ENCODE measurements at regions not wholly inside any gene's neighbourhood (a gene's known extent, or its start where the extent isn't known, plus 50 kb on each side); places are given as distances from the start of the nearest gene placed in this dataset.

DNA sequence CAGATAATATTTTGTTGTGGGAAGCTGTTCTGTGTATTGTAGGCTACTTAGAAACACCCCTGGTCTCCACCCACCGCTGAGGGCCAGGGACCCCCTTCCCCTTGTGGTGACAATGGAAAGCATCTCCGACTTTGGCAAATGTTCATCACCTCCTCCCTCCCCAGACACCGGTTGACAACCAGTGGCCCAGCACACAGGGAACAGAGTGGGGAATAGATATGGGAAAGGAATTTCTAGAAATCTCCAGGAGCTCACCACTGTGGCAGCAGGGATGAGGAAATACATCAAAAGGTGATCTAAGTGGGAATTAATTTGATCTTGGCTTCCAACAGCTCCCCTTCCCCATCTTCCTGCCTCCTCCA, 257.3 kb upstream of the FOXQ1 start:
- DNase-seq = no peak

DNA sequence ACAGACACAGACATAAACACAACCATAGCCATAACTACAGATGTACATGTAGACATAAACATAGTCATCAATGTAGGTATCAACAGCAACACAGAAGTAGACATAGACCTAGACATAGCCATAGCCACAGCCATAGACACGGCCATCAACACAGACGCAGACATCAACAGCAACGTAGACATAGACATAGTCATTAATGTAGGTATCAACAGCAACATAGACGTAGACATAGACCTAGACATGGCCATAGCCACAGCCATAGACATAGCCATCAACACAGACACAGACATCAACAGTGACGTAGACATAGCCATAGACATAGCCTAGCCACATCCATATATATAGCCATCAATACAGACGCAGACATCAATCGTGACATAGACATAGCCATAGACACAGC, 258.3 kb upstream of the FOXQ1 start:
- DNase-seq = no peak

DNA sequence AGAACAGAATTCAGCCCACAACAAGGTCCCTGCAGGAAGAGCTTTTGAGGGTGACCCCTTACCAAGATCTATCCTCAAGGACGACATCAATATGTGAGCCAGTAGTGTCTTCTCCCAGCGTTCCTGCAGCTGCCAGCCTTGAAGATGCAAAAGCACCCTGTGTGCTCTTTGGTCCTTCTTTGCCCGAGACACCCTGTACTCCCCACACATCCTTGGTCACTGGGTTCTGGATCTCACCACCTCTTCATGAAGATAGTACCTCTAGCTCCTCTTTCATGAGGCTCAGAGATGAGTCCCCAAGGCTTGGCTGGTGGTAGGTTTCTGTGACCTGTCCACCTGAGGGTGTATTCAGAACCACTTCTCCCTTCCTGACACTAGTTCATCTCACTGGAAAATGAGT, 259.6 kb upstream of the FOXQ1 start:
- no peak for DNase-seq

DNA sequence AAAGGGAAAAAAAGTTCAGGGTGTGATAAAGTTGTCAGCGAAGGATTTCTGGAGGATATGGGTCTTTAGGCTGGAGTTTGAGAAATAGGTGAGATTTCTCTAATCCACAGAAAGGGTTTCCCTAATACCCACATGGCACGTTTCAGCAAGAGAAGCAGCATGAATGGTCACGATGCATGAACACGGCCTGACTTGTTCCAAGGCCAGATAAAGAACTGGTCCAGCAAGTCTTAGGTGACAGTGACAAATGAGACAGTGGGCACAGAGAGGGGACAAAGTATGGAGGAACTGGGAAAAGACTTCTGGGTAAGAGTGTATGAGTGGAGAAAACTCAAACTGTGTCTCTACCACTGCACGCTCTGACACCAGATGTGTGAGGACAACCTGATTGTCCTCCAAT, 262.0 kb upstream of the FOXQ1 start:
- no peak for DNase-seq

DNA sequence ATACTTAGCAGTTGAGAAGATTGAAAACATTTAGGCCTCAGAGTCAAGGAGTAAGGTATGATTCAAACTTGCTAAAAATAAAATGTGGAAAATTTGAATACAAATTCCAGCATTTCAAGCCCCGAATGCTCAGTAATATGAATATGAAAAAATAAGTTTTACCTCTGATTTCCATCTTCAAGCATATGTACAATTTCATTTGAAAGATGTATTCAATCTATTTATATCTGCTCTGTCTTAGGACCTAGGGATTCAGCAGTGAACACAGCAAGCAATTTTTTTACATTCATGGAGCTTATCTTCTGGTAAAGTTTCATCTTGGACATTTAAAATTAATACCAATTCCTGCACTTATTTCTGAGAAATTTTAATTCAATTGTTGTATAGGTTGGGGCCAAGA, 262.7 kb upstream of the FOXQ1 start:
- DNase-seq = no peak

DNA sequence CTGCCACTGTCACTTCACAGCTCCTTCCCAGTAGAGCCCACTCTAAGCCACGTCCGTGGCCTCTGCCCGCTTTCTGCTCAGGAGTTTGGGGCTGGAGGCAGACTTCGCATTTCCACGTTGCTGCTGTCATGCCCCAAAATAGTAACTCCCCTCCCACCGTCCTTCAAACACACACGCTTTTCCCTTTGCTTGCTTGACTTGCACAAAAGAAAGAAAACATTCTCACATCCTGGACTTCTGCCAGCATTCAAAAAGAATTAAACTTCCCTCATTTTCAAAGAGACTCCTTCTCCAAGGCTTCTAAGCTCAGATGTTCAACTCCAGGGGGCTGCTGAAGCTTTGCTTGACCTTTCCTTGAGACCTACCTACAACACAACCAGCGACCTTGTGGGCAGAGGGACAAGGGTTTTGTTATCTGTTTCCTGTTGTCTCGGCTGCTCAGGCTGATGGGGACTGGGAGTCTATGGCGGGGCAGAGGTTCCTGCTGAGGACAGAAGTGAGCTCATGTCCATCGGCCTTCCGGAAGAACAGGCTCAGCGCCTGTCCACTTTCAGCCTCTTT, 263.8 kb upstream of the FOXQ1 start:
- no peak for DNase-seq

DNA sequence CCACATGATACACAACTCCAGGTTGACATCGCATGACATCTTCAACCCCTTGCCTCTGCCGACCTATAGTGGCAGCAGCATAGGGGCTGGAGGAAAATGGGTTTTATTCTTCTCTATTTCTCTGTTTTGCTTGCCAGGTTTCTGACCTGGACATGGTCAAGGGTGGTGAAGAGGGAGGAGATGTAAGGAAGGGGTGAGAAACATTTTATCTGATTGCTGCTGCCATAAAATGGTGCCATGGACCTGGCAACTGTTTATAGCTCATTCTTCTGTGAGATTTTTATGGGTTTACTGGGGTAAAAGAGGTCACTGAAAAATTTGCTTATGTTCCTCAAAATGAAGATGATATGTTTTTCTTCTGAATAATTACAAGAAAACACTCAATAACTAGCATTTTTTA, 266.7 kb upstream of the FOXQ1 start:
- no peak for DNase-seq

DNA sequence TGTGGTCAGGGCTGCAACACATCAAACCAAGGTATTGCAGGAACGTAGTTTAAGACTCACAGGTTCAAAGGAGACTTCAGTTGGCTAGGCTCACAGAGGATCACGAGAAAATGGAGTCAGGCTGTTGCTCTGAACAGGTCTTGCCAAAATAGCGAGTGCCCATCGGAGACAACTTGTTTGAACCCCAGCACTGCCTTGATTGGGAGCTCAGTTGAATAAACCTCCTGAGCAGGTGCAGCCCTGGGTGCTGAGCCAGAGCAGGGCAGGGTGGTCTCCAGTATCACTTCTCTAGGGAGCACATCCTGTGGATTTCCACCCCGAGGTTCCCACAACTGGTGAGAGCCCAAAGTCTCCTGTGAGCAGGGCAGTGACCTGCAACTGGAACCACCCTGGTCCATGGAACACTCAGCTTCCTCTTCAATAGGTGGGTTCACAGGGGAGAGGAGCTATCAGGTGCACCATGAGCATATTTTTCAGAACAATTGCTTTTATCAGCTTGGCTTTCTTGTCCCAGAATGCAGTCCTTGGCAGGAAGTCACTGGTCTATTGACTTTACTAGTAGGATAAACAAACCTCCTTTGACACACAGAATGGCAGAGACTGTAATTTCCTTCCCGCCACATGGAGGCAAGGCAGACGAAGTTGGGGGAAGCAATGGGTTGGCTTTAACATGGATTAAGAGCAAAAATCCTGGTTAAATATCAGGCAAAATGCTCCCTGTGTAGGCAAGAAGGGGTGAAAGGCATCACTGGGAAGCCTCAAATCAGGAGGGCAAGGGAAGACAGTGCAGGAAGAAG, 267.7 kb upstream of the FOXQ1 start:
- no peak for DNase-seq

DNA sequence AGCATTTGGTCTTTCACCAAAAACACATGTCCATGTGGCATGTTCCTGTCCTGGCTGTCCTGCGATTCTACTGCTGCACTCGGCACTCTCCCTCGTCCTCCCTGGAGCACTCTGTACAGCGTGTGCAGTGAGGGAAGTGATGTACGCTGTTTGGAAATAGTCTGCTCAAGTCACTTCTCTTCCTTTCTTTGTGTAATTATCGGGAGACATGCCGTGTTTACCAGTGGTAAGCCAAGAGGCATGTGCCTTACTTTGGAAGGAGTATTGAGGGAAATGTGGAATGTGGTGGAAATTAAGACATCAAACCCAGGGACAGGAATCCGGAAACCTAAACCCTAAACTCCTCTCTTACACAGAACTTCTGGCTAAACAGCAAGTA, 268.5 kb upstream of the FOXQ1 start:
- no peak for DNase-seq

DNA sequence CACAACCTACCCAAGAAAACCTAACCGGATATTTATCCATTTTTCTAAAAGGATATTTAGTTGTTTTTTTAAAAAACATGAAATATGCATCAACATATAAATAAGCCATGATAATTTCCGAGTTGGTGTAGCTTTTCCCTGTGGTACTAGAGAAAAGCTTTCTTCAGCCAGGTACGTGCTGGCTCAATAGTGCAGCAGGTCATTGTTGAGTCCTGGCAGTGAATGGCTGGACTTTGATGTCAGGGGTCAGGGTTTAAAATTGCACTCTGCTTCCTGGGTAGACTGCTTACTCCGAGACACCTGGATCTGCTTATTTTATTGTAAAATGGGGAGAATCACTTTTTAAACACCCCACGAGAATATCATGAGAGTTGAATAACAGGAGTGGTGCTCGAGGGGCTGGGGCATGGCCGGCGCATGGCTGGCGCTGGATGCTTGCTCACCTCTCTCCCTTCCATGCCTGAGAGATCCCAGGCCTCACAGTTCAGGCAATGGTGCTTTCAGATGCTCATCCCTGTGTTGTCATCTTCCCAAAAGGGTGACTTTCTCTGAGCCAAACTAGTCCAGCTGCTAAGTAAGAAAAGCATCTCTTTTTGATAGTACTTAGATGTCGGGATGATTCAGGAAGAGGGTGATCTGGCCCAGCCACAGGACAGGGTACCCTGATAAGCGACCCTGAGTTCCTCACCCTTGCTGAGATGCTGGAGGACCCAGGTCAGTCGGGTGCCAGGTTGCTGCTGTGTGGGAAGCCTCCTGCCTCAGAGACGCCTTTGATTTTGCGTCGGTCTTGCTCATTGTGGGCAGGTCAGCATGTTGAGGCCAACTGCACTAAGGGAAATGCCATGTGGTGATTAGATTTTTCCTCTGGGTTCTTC, 269.1 kb upstream of the FOXQ1 start:
- DNase-seq = no peak

DNA sequence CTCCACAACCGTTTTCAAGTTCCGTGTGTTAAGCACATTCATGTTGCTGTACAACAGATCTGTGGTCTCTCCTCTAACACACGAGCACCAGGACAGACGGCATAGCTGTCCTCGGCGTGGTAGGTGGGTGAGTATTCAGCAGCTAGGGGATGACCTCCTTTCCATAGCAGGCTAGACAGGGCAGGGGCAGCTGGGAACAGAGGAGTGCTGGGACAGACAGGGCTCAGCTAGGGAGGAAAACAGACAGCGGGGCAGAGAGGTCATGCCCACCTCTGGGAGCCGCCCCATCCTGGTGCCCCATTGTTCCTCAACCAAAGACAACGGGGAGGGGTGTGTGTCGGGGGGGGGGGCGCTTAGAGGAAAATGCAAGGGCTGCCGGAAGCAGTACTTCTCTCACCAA, 271.5 kb upstream of the FOXQ1 start:
- no peak for DNase-seq

DNA sequence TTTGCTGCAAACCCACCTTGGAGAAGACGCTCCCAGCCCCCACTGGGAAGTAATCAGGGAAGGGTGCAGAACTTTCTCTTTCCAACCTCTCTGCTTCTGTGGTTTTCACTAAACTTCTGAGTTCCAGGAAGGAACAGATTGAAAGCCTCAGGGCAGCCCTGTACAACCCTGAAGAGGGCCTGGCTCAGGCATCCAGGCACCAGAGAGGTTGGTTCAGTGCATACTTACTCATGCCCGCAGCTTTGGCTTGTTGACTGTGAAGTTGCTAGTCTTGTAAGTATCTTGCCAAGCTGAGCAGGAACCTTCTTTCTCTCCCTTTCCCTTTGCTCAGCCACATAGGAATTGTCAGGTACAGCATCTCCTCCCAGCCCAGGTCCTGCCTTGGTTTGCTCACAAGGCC, 272.2 kb upstream of the FOXQ1 start:
- DNase-seq = no peak

DNA sequence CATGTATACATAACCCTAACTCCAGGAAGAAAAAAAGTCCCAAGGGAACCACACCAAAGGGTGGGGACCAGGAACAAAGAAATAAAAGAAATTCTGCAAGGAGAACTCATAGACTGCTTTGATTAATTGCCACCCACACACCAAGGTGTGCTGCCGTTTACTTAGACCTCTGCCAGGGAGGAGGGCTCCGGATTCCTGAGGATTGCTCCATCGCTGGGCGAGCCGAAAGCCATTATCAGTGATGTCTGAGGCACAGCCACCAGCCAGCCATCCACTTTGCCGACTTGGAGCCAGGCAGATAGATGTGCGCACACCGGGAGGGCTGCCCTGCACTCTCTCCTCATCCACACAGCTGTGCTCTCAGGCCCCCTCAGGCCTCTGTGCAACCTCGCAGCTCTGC, 272.7 kb upstream of the FOXQ1 start:
- no peak for DNase-seq

DNA sequence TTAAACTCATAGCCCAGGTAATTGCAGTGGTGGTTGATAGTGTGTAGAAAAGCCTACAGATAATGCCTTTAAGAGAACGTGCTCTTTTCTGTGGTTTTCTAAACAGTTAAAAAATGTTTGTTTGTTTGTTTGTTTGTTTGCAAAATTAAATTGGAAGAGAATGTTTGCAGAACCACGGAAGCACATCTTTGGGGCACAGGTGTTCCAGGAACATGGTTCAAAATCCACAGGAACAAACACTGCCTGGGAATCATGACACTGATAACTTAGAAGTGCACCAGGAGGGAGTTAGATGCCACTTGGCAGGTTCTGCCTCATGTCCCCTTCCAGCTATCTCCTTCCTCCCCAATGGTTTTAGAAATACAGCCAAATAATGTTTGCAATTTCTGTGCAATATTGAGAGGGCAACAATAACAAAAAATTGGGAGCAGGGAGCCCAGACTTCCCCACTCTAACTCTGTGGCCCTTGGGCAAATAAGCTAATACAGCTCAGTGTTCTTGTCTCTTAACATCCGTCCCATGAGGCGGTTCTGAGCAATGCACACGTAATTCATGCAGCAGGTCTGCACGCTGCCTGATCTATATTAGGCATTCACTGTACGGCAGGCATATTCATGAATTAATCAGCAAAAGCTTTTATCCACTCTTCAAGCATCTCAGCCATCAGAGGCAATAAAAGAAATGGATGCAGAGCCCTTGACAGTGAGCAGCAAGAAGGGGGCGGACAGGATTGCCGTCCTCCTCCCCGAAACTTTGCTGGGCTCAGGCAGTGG, 274.3 kb upstream of the FOXQ1 start:
- no peak for DNase-seq

DNA sequence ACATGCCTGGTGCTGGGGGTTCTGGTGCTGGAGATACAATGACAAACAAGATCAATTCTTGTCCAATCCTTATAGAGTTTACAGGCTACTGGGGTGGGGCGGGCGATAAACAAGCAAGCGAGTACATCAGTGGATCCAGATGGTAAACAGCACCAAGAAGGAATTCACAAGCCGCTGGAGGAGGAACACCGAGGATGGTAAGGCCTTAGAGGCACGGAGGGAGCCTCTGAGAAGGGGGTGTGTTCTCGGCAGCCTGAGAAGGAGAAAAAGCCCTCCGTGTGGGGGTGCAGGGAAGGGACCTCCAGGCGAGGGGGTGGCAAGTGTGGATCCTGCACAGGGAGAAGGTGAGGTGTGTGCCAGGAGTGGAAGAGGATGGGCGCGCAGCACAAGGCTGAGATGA, 276.5 kb upstream of the FOXQ1 start:
- DNase-seq = no peak

DNA sequence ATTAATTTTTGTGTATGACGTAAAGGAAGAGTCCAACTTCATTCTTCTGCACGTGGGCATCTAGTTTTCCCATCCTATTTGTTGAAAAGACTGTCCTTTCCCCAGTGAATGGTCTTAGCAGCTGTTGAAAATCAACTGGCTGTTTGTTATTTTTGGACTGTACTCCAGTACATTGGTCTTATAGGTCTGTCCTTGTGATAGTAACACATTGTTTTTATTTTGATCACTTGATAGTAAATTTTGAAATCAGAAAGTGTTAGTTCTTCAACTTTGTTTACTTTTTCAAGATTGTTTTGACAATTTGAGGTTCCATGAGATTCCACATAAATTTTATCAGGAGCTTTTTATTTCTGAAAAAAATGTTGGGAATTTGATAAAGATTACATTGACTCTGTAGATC, 280.2 kb upstream of the FOXQ1 start:
- DNase-seq = no peak

DNA sequence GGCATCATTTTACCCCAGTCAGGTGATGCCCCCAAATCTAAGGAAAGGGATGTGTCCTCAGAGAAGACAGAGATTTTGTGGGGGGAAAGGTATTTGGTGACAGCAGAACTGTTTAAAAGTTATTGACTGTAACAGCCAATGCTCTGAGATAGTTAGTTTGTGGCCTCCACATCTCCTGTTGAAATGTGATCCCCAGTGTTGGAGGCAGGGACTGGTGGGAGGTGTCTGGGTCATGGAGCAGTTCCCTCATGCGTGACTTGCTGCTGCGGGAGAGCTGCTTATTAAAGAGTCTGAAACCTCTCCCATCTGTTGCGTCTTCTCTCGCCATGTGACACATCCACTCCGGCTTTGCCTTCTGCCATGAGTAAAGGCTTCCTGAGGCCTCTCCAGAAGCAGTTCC, 282.8 kb upstream of the FOXQ1 start:
- DNase-seq = no peak

DNA sequence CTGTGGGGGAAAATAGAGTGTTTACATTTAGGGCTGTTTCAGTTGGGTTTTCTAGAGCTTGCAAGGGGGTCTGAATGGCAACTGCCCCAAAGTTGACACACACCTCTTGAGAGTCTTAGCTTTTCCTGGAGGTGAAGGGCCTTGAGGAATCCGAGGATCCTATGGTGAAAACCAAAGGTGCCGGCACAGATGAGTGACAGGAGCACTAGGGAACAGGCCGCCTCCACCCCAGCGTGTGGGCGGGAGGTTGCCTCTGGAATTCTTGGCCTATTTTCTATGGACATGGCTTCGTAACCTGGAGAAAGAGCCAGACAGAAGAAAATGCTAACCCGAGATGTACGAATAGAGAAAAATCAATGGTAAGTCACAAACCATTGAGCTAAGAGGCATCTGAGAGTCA, 283.2 kb upstream of the FOXQ1 start:
- DNase-seq = no peak

DNA sequence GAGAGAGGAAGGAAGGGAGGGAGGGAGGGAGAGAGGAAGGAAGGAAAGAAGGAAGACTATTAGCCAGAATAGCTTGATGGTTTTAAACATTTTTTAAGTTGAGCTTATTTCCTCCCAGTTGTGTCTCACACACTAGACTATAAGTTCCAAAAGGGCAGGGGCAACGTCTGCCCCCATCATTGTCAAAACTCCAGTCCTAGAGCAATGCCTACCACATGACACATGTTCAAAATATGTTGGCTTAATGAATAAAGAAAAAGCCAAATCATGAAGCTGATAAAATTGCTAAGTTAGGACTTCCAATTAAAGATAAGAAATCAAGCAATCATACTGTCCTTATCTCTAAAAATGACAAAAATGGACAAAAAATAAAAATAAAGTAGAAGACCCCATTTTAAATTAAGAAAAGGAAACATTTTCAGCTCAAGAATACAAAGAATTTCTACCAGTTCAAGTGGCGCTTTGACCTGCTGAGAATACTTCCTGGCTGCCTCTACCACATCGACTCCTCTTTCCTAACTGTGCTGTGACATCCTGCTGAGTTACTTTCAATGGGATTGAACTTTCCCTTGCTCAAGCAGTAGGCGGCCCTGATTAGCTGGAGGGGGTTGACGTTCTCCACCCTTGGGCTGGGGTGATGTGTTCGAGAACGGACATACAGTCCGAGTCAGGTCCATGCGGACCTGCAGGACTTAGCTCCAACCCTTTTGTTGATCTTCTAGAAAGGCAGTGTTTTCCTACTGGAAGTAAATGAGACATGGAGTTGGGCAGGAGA, 283.9 kb upstream of the FOXQ1 start:
- DNase-seq = no peak

DNA sequence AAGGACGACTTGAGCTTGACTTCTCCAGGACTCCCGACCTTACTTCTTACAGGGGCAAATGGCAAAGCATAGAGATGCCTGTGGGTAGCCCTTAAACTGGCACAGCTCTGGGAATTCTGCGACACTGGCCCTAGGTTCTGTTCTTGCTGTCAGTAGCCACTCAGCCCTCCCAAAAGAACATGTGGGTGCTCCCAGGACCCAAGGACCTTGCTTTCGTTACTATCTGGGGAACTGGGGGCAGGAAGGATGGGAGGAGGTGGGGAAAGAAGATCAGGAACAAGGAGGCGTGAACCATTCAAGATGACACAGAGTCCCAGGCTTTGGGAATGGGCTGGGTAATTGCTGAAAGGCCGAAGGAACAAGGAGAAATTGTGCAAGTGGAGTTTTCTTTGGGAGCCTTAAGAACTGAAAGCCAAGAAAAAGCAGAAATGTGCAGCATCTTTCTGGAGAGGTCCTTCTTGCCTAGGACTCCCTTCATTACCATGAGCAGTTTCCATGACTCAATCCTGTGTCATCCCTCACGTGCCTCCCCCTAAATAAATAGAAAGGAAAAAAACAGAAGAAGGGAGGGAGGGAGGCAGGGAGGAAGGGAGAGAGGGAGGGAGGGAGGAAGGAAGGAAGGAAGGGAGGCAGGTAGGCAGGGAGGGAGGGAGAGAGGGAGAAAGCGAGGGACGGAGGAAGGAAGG, 284.6 kb upstream of the FOXQ1 start:
- no peak for DNase-seq

DNA sequence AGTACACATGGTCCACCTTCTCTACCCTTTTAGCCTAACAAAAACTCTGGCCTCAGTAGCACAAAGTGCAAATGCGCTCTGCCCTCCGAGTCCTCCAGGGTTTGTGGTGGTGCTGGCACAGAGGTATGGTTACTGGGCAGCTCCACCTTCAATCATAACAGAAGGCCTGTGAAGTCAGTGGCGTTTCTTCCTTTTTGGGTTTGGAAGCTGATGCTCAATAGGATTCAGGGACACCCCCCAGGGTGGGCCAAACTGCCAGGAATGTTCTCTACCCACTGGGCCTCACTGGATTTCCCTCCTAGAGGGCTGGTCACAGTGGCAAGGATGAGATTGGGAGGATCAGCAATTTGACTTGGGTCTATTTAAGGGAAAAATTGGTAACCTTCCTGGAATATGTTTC, 286.1 kb upstream of the FOXQ1 start:
- DNase-seq = no peak

DNA sequence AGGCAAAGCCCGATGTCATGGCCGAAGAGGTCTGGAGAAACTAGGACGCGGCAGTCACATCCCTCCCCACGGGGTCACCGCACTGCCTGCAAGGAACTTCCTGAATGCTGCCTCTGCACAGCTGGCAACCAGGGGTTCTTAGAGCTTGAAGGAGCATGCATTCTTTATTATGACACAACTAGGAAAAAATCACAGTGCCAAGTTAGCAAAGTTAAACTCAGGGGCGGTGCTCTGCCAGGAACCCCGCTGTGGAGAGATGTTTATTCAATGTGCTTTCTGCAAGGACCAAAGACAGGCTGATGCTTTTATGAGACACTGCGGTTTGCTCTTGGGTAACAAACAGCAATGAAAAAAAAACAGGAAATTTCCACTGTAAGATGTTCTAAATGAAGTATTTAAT, 287.3 kb upstream of the FOXQ1 start:
- no peak for DNase-seq

Data from SHP77 treated with DMSO at 0.1 percent for 48 hours (cell line).